ENCODE measurements at regions not wholly inside any gene's neighbourhood (a gene's known extent, or its start where the extent isn't known, plus 50 kb on each side); places are given as distances from the start of the nearest gene placed in this dataset.

- no peak for DNase-seq
Observed at GRCh38 chr6:21648475-21649050, 55.0 kb downstream of the SOX4 start.

GRCh38 chr6:21653323-21653722 is 59.8 kb downstream of the SOX4 start:
- DNase-seq = no peak

DNA sequence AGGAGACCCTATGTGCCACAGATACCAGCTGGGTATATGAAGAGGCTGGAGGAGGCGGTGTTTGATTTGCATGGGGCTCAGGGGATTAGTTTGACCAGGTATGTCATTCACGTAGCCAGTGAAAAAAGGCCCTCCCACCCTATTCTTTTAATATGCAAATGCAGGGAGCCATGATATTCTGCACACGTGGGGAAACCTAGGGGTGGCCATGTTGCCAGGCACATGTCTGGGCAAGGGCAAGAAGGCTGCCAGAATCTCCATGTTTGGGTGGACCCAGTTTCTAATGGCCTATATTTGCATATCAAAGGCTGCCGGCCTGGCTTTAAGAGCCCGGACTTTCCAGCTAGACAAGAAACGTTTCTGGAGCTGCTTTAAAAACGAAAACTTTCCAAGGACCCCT is 60.4 kb downstream of the SOX4 start:
- DNase-seq = no peak

DNA sequence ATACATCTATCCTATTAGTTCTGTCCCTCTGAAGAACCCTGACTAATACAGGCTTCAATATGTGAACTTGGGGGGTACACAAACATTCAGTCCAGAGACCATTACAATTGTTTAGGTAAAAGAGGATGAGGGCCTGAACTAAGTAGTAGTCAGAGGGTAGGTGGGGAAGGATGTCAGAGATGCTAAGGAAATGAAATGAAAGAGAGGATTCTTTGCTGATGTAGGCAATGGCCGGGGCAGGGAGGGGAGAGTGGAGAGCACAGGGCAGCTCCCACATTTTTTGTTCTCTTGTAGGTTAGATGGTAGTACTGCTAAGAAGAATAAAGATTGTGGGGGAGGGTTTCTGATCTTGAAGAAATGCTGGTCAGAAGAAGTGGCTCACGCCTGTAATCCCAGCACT is 60.8 kb downstream of the SOX4 start:
- DNase-seq = no peak

- no peak for DNase-seq
Observed at GRCh38 chr6:21663966-21664313, 70.4 kb downstream of the SOX4 start.

DNA sequence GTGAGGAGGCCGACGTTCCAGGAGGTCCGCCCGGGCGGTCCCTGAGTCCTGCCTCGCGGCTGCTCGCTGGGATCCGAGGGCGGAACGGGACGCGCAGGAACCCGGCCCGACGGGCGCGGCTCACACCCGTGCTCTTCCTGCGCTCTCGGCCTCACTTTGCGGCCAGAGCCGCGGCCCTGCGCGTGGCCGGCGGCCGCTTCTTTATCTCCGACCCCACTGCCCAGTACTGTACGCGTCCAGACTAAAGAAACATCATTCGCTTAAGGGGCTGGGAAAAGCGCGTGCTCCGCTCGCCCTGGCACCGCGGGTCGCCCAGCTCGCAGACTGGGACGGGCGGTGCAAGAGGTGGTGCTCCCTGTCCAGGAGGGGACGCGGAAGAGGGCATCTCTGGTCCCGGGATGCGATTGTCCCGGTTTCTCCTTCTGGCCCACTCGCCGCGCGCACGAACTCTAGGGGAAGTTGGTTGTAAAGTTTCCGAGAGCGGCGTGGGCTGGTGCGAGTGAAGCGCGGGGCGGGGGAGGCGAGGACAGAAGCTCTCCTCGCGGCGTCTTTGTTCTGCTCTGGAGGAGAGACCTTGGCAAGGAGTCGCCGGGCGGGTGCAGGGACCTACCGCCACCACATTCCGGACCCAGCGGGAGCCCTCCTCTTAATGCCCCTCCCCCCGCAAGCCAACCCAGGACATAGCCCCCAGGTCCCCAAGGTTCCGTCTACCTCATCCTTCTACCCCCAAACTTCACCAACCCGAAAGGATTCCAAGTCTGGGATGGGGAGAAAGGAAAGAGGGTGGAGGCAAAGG is 71.0 kb downstream of the SOX4 start:
- DNase-seq = no peak

DNA sequence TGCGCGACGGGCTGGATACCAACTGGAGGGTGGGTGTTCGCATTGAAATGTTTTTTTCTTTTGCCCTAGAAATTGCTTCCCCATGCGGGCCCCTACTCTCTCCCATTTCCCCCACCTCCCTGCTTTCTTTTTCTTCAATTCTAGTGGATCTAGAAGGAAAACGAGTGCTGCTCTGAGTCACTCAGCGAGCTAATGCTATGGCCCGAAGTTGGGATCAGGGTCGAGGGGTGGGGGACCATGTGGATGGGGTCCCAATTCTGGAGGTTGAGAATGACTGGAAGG is 71.5 kb downstream of the SOX4 start:
- DNase-seq = no peak

GRCh38 chr6:21665392-21666200 is 72.0 kb downstream of the SOX4 start:
- no peak for DNase-seq

DNA sequence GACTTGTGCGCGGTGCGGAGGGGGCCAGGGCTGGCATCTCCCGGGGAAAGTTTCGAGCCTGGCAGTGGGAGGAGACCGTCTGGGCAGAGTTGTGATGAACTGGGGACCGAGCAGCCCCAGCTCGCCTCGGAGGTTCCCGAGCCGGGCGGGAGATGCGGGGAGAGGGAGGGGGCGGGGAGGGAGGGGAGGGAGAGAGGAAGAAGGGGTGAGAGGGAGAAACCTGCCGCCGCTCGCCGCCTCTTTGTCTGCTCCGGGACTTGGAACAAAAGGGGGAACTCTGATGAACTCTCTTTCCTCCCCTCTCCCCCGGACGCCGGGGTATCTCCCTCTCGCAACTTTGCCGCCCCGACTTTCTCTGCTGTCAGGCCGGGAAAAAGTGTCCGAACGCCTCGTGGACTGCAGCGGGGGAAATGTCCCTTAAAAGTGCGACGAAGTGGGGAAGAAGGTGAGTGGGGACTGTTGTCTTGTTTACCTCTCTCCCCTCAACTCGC is 72.7 kb downstream of the SOX4 start:
- no peak for DNase-seq

DNA sequence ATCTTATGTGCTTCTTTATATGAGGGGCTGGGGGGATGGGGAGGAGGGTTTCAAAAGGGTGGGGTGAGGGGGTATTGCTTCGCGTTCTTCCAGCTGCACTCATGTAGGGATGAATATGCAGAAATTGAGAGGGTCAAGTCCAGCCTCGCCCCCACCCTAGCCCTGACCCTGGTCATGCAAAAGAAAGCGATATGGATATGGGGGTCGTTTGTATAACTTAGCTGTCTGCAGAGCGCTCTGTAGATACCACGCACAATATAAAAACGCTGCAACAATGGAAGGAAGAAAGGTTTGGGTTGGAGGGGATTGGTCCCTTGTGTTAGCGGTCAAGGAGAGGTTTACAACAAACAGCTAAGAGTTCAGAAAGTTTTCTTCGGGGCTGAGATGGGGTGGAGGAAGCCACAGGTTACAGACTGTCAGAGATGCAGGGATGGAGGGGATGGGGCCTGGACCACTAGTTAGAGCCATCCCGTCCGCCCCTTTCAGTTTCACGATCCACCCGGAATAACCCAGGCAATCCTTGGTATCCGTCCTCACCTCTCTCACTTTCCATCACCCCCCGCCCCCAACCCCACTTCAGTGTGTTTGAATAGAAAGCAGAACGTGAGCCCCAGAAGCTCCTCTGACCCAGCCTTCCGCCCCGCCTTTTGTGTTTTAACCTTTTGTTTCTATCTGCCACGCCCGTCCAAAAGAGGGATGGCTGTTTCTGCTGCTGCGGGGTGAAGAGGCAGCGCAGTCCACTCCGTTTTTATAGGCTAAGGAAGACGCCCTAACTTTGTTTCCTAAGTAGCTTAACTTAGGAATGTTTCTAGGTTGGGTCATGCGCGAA is 73.5 kb downstream of the SOX4 start:
- DNase-seq = no peak

GRCh38 chr6:21668795-21669194 is 75.2 kb downstream of the SOX4 start:
- no peak for DNase-seq

DNA sequence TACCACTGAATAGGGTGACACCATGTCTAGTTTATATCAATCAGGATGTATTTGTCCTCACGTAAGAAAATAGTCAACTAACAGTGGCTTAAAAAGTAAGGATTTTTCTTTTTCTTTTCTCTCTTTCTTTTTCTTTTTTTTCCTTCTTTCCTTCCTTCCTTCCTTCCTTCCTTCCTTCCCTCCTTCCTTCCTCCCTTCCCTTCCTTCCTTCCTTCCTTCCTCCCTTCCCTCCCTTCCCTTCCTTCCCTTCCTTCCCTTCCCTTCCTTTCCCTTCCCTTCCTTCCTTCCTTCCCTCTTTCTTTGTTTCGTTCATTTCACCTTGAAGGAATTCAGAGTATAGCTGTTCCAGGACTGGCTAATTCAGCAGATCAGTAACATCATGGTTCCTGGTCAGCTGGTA is 83.2 kb downstream of the SOX4 start:
- DNase-seq = no peak

- no peak for DNase-seq
Observed at GRCh38 chr6:21678990-21679389, 85.4 kb downstream of the SOX4 start.

- DNase-seq = no peak
Observed at GRCh38 chr6:21679761-21680265, 86.3 kb downstream of the SOX4 start.

- no peak for DNase-seq
Observed at GRCh38 chr6:21680611-21681010, 87.1 kb downstream of the SOX4 start.

- no peak for DNase-seq
Observed at GRCh38 chr6:21690489-21690888, 96.9 kb downstream of the SOX4 start.

- DNase-seq = no peak
Observed at GRCh38 chr6:21691685-21692346, 98.3 kb downstream of the SOX4 start.

DNA sequence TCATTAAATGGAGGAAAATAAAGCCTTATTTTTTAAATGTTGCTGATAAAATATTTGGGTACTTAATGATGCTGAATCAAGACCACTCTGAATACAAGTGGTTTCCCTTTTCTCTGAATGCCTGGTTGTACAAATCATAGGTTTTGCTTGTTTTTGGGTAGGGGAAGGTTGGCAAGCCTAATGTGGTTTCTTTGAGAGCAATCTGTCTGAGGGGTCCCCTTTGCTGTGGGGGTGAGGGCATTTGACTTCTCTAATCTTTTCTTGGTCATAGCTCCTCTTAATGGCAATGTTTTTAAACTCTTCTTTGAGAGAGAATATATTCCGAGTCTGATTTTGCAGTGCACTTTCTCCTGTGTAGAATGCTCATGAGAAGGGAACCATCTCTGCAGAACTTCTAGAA is 99.2 kb downstream of the SOX4 start:
- no peak for DNase-seq

- no peak for DNase-seq
Observed at GRCh38 chr6:21694168-21694567, 100.6 kb downstream of the SOX4 start.

DNA sequence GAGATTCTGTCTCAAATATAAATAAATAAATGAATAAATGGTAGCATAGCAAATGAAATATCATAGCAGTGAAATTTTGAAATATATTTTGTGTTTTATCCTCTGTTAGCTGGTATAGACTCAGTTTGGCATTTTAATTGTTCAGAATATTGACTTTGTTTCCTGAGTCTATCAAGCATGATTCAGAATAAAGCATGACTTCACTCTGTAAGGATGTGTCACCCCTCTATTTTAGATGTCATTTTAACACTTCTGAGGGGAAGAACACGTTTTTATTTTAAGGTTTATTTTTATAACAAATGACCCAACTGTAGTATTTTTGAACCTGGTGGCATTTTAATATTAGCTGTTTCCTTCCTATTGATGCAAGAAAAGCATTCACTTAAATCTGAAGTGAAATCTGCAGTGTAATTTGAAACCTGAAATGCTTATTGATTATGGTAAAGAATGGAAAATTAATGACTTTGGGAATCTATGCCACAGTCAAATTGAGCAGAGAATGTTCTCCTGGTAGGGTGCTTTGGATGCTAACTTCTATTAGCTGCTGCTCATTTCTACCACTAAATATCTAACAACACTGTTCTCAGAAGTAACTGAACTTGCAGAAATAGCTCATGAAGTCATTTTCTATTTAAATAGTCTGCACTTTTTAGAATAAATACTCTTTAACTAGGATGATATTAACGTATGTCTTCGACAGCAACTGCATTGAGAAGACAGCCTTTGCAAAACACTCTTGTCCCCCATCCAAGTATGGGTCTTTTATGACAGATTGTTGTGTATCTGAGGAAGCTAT is 114.2 kb downstream of the SOX4 start:
- no peak for DNase-seq

GRCh38 chr6:21708320-21708580 is 114.7 kb downstream of the SOX4 start:
- no peak for DNase-seq

DNA sequence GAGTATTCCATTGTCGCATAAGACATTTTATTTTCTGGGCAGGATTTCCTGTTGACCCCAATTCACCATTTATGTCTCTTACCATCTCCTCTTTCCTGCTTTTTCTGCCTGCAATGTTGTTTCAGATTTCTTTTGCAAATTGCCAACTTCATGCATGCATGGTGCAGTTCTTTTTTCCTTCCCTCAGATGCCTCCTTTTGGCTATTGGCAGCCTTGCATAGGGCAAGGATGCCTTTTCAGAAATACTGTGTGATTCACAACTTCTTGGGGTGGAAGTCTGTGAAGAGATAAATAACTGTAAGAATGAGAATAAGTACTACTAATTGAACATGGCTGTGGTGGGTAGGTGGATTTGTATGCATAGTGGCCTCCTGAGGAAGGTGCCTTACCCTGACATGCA is 116.7 kb downstream of the SOX4 start:
- no peak for DNase-seq
